Stimulated activated effector memory CD8-positive, alpha-beta T cell treated with anti-CD3 and anti-CD28 coated beads, Interleukin-12 subunit alpha, Interleukin-12 subunit beta, amount 100 ng/mL, for 72 hours (primary cell): ENCODE measurements at regions not wholly inside any gene's neighbourhood (a gene's known extent, or its start where the extent isn't known, plus 50 kb on each side); places are given as distances from the start of the nearest gene placed in this dataset.
"Not testable (repeated sequence)": the region's sequence is repeated elsewhere in the genome, so short reads cannot be mapped to it uniquely, and the experiment has no call there.

Experiments used
- ATAC-seq: fragments of 150-1000 bp; cut with Tn5 transposase; 2 replicates; pipeline ENCODE4 v1.10.0; 2021
- DNase-seq, 2 donors: peaks; one replicate each; pipeline ENCODE4 v3.0.0; 2021 to 2022; ENCODE audit warnings: low spot score in 2 of 2
- H3K27ac Mint-ChIP-seq: one replicate; pipeline ENCODE4 v1.8.0; 2022; ENCODE audit warnings: mild to moderate bottlenecking, mixed read lengths
- H3K36me3 Mint-ChIP-seq: one replicate; pipeline ENCODE4 v1.8.0; 2022; ENCODE audit warnings: mild to moderate bottlenecking, mixed read lengths
- H3K4me1 Mint-ChIP-seq: one replicate; pipeline ENCODE4 v1.8.0; 2022; ENCODE audit warnings: mixed read lengths
- H3K4me3 Mint-ChIP-seq: one replicate; pipeline ENCODE4 v1.8.0; 2022; ENCODE audit warnings: mild to moderate bottlenecking, mixed read lengths
- H3K9me3 Mint-ChIP-seq: one replicate; pipeline ENCODE4 v1.8.0; 2022; ENCODE audit warnings: mixed read lengths

GRCh38 chr2:16911746-16912145, 246.1 kb upstream of the CYRIA start:
- Mint-ChIP-seq H3K9me3 (peaks cover 2% of the 10 kb centered on the region), H3K27ac (no peak overlapping the region), H3K4me3 (no peak overlapping the region), H3K4me1 (no peaks in the 10 kb centered on the region), H3K36me3 (no peaks in the 10 kb centered on the region)
- no peak for ATAC-seq
- no peak for DNase-seq

- Mint-ChIP-seq H3K4me3 (no peak overlapping the region), H3K9me3 (peaks cover 6% of the 10 kb centered on the region), H3K4me1 (no peaks in the 10 kb centered on the region), H3K36me3 (no peaks in the 10 kb centered on the region), H3K27ac (no peak overlapping the region)
- ATAC-seq (no peak), DNase-seq (no peak)
Measured at GRCh38 chr2:16908656-16909055, 243.0 kb upstream of the CYRIA start.

- no peaks in the 10 kb centered on the region for H3K4me1 Mint-ChIP-seq
- no peaks in the 10 kb centered on the region for H3K36me3 Mint-ChIP-seq
- no peak for ATAC-seq
Measured at GRCh38 chr2:16907645-16908282, 242.1 kb upstream of the CYRIA start.

GRCh38 chr2:16905325-16905724, 239.7 kb upstream of the CYRIA start:
- not testable (repeated sequence) for H3K4me3 Mint-ChIP-seq, H3K27ac Mint-ChIP-seq, H3K36me3 Mint-ChIP-seq, H3K4me1 Mint-ChIP-seq, DNase-seq, H3K9me3 Mint-ChIP-seq, ATAC-seq

More at GRCh38 chr2:16907645-16908282, 242.1 kb upstream of the CYRIA start:
- DNase-seq, result no peak
- no peak overlapping the region for H3K27ac Mint-ChIP-seq
- H3K9me3 Mint-ChIP-seq, result peaks cover 6% of the 10 kb centered on the region
- H3K4me3 Mint-ChIP-seq, result no peak overlapping the region

GRCh38 chr2:16900405-16901025, 234.9 kb upstream of the CYRIA start:
- no peaks in the 10 kb centered on the region for H3K36me3 Mint-ChIP-seq
- no peak for DNase-seq
- ATAC-seq, result no peak
- H3K4me1 Mint-ChIP-seq, result no peaks in the 10 kb centered on the region
- no peak overlapping the region for H3K27ac Mint-ChIP-seq
- peaks cover 4% of the 10 kb centered on the region for H3K9me3 Mint-ChIP-seq
- H3K4me3 Mint-ChIP-seq, result no peak overlapping the region

- peaks cover 1% of the 10 kb centered on the region for H3K36me3 Mint-ChIP-seq
- DNase-seq (no peak), ATAC-seq (no peak)
- no peak overlapping the region for H3K27ac Mint-ChIP-seq
- H3K9me3 Mint-ChIP-seq, result peaks cover 4% of the 10 kb centered on the region
- H3K4me1 Mint-ChIP-seq, result no peaks in the 10 kb centered on the region
- H3K4me3 Mint-ChIP-seq, result no peak overlapping the region
Measured at GRCh38 chr2:16899958-16900357, 234.3 kb upstream of the CYRIA start.

- Mint-ChIP-seq H3K4me3 (no peak overlapping the region), H3K27ac (no peak overlapping the region), H3K9me3 (no peaks in the 10 kb centered on the region), H3K36me3 (peaks cover 6% of the 10 kb centered on the region), H3K4me1 (no peaks in the 10 kb centered on the region)
- DNase-seq (no peak), ATAC-seq (no peak)
Measured at GRCh38 chr2:16890081-16890480, 224.4 kb upstream of the CYRIA start.

- DNase-seq, result no peak
- Mint-ChIP-seq H3K36me3 (no peaks in the 10 kb centered on the region), H3K27ac (no peak overlapping the region), H3K4me1 (no peaks in the 10 kb centered on the region), H3K4me3 (no peak overlapping the region), H3K9me3 (peaks cover 5% of the 10 kb centered on the region)
- ATAC-seq, result no peak
Measured at GRCh38 chr2:16885027-16885426, 219.4 kb upstream of the CYRIA start.

- Mint-ChIP-seq H3K9me3 (peaks cover 5% of the 10 kb centered on the region), H3K36me3 (no peaks in the 10 kb centered on the region), H3K4me1 (no peaks in the 10 kb centered on the region), H3K27ac (no peak overlapping the region), H3K4me3 (no peak overlapping the region)
- DNase-seq, result no peak
- ATAC-seq, result no peak
Measured at GRCh38 chr2:16882706-16883105, 217.1 kb upstream of the CYRIA start.

GRCh38 chr2:16881122-16881521, 215.5 kb upstream of the CYRIA start:
- Mint-ChIP-seq H3K4me3 (no peak overlapping the region), H3K36me3 (no peaks in the 10 kb centered on the region)
- no peak for ATAC-seq

GRCh38 chr2:16871411-16871810, 205.8 kb upstream of the CYRIA start:
- DNase-seq (no peak), ATAC-seq (no peak)
- Mint-ChIP-seq H3K36me3 (no peaks in the 10 kb centered on the region), H3K27ac (no peak overlapping the region), H3K4me1 (no peaks in the 10 kb centered on the region), H3K9me3 (peaks cover 9% of the 10 kb centered on the region), H3K4me3 (no peak overlapping the region)

More at GRCh38 chr2:16881122-16881521, 215.5 kb upstream of the CYRIA start:
- DNase-seq, result no peak
- Mint-ChIP-seq H3K4me1 (no peaks in the 10 kb centered on the region), H3K27ac (no peak overlapping the region), H3K9me3 (peaks cover 5% of the 10 kb centered on the region)

GRCh38 chr2:16870491-16871076, 204.9 kb upstream of the CYRIA start:
- H3K36me3 Mint-ChIP-seq, result no peaks in the 10 kb centered on the region
- ATAC-seq, result no peak

GRCh38 chr2:16869711-16870110, 204.1 kb upstream of the CYRIA start:
- no peak overlapping the region for H3K27ac Mint-ChIP-seq
- H3K36me3 Mint-ChIP-seq, result no peaks in the 10 kb centered on the region

More at GRCh38 chr2:16870491-16871076, 204.9 kb upstream of the CYRIA start:
- DNase-seq, result no peak
- H3K27ac Mint-ChIP-seq, result no peak overlapping the region
- no peaks in the 10 kb centered on the region for H3K4me1 Mint-ChIP-seq
- no peak overlapping the region for H3K4me3 Mint-ChIP-seq
- H3K9me3 Mint-ChIP-seq, result peaks cover 9% of the 10 kb centered on the region

GRCh38 chr2:16862471-16862870, 196.8 kb upstream of the CYRIA start:
- no peak for ATAC-seq

More at GRCh38 chr2:16869711-16870110, 204.1 kb upstream of the CYRIA start:
- Mint-ChIP-seq H3K9me3 (peaks cover 9% of the 10 kb centered on the region), H3K4me1 (no peaks in the 10 kb centered on the region), H3K4me3 (no peak overlapping the region)
- ATAC-seq (no peak), DNase-seq (no peak)

GRCh38 chr2:16861530-16861929, 195.9 kb upstream of the CYRIA start:
- no peak for DNase-seq

More at GRCh38 chr2:16862471-16862870, 196.8 kb upstream of the CYRIA start:
- no peak for DNase-seq
- no peaks in the 10 kb centered on the region for H3K4me1 Mint-ChIP-seq
- peaks cover 10% of the 10 kb centered on the region for H3K9me3 Mint-ChIP-seq
- no peak overlapping the region for H3K4me3 Mint-ChIP-seq
- no peak overlapping the region for H3K27ac Mint-ChIP-seq
- H3K36me3 Mint-ChIP-seq, result no peaks in the 10 kb centered on the region

GRCh38 chr2:16861111-16861510, 195.5 kb upstream of the CYRIA start:
- no peak overlapping the region for H3K4me3 Mint-ChIP-seq
- H3K36me3 Mint-ChIP-seq, result no peaks in the 10 kb centered on the region
- H3K9me3 Mint-ChIP-seq, result peaks cover 10% of the 10 kb centered on the region
- no peaks in the 10 kb centered on the region for H3K4me1 Mint-ChIP-seq
- ATAC-seq, result no peak
- no peak overlapping the region for H3K27ac Mint-ChIP-seq
- DNase-seq, result no peak

More at GRCh38 chr2:16861530-16861929, 195.9 kb upstream of the CYRIA start:
- Mint-ChIP-seq H3K4me1 (no peaks in the 10 kb centered on the region), H3K27ac (no peak overlapping the region), H3K9me3 (peaks cover 10% of the 10 kb centered on the region), H3K4me3 (no peak overlapping the region), H3K36me3 (no peaks in the 10 kb centered on the region)
- no peak for ATAC-seq
